ENCODE measurements at regions not wholly inside any gene's neighbourhood (a gene's known extent, or its start where the extent isn't known, plus 50 kb on each side); places are given as distances from the start of the nearest gene placed in this dataset.
A peak's percentile ranks its signal among the peaks of the same experiment; 100 is the strongest.

GRCh38 chr2:78465707-78466106 is 559.8 kb upstream of the REG3G start:
- no peak overlapping the region for H3K14ac ChIP-seq (ENCODE audit: insufficient read depth, low read length)
- H4K8ac ChIP-seq (replicated peaks; ENCODE audit: insufficient read length, low read depth, low read length), result no peak overlapping the region
- H3K23me2 ChIP-seq (ENCODE audit: insufficient read length, low read depth, low read length, poor library complexity, severe bottlenecking), result no peaks in the 10 kb centered on the region
- no peak overlapping the region for H3K4me3 Mint-ChIP-seq
- no peak overlapping the region for H2BK120ac ChIP-seq (ENCODE audit: low read depth, low read length, poor library complexity, severe bottlenecking)
- H3K4me1 ChIP-seq (ENCODE audit: insufficient read depth, low read length), result no peaks in the 10 kb centered on the region
- no peak overlapping the region for H4K91ac ChIP-seq (ENCODE audit: insufficient read length, low read depth, low read length)
- no peak overlapping the region for H3K4ac ChIP-seq (ENCODE audit: low read depth, low read length)
- no peak overlapping the region for H3K56ac ChIP-seq (ENCODE audit: insufficient read length, low read depth, low read length)
- H3K9me3 ChIP-seq (ENCODE audit: control insufficient read depth, low read depth, low read length), result no peaks in the 10 kb centered on the region
- H2BK5ac ChIP-seq (ENCODE audit: insufficient read length, low read length), result no peak overlapping the region
- no peak overlapping the region for H2BK20ac ChIP-seq (ENCODE audit: low read depth, low read length, poor library complexity, severe bottlenecking)
- no peak overlapping the region for H3T11ph ChIP-seq (ENCODE audit: low read length)
- H3K27me3 ChIP-seq (ENCODE audit: insufficient read depth, low read length), result no peaks in the 10 kb centered on the region
- DNase-seq, result no peak
- H2AFZ ChIP-seq (ENCODE audit: low read length), result no peak overlapping the region
- no peak overlapping the region for H2BK12ac ChIP-seq (ENCODE audit: insufficient read length, low read depth, low read length)
- H3K9me3 Mint-ChIP-seq, result peaks cover 0 to 2% of the 10 kb centered on the region in 2 experiments; a peak in 2 of 5 replicates
- no peak overlapping the region for H3K23ac ChIP-seq (ENCODE audit: insufficient read length, low read depth, low read length)
- no peak overlapping the region for H2AK5ac ChIP-seq (ENCODE audit: insufficient read length, low read length)
- no peaks in the 10 kb centered on the region for H3K79me2 ChIP-seq (ENCODE audit: insufficient read depth, low read length)
- no peaks in the 10 kb centered on the region for H4K20me1 ChIP-seq (ENCODE audit: control insufficient read depth, insufficient read depth, insufficient read length)
- H3K4me1 Mint-ChIP-seq, result peaks cover 0 to 4% of the 10 kb centered on the region in 2 experiments; a peak in 1 of 4 replicates
- TF ChIP-seq CTCF (conservative IDR thresholded peaks at IDR 0.05), result peak; percentile 40; the same call in 2 of the 3 replicates
- 100% methylated on average over 3 of the region's 3 CpGs for WGBS (ENCODE audit: extremely low coverage, insufficient read length, low lambda C conversion rate)
- H3K27ac ChIP-seq (ENCODE audit: insufficient read length, low read depth, low read length), result no peak overlapping the region
- no peaks in the 10 kb centered on the region for H3K27me3 Mint-ChIP-seq (ENCODE audit: low read depth)
- no peak overlapping the region for H3K18ac ChIP-seq (ENCODE audit: insufficient read length, low read depth, low read length)
- H3K27ac Mint-ChIP-seq, result no peak overlapping the region
- no peaks in the 10 kb centered on the region for H3K79me1 ChIP-seq (ENCODE audit: insufficient read depth, low read depth, low read length, poor library complexity, severe bottlenecking)
- H2BK15ac ChIP-seq (ENCODE audit: low read depth, low read length), result no peak overlapping the region
- H3K4me2 ChIP-seq (ENCODE audit: insufficient read depth, insufficient read length, low read length), result no peak overlapping the region
- H3K9ac ChIP-seq (ENCODE audit: extremely low read depth, insufficient read length, low read length), result no peak overlapping the region
- no peaks in the 10 kb centered on the region for H3K36me3 Mint-ChIP-seq (ENCODE audit: insufficient read depth in 1 of 3, low read depth in 3 of 3)
- H4K5ac ChIP-seq (ENCODE audit: insufficient read length, low read depth, low read length), result no peak overlapping the region

Data from H9 (cell line).